WTC11 (cell line): ENCODE measurements at regions not wholly inside any gene's neighbourhood (a gene's known extent, or its start where the extent isn't known, plus 50 kb on each side); places are given as distances from the start of the nearest gene placed in this dataset.

Experiments used
- ATAC-seq: fragments of 200-7000 bp; cut with Tn5 transposase; 2 replicates; pipeline ENCODE4 v1.10.0; 2021; ENCODE audit warnings: mild to moderate bottlenecking, moderate library complexity
- CTCF ChIA-PET: fragments of 300-600 bp; sonication (Branson Sonifier 250); formaldehyde crosslinking; loops from one replicate; lab custom pipeline; 2021; ENCODE audit warnings: antibody characterized with exemption; lab: Charles Lee
- POLR2A ChIA-PET: fragments of 350-600 bp; sonication (Branson Sonifier 250); formaldehyde crosslinking; loops from one replicate; lab custom pipeline; 2021; ENCODE audit warnings: antibody characterized with exemption; lab: Charles Lee
- DNase-seq: peaks from one replicate; pipeline ENCODE4 v3.0.0; 2021; ENCODE audit warnings: low spot score
- H3K27ac Mint-ChIP-seq: 2 replicates; pipeline ENCODE4 v1.8.0; 2021; ENCODE audit warnings: mixed read lengths
- H3K27me3 Mint-ChIP-seq: 2 replicates; pipeline ENCODE4 v1.8.0; 2021; ENCODE audit warnings: low read depth, mild to moderate bottlenecking, moderate library complexity, mixed read lengths
- H3K36me3 Mint-ChIP-seq: 2 replicates; pipeline ENCODE4 v1.8.0; 2021; ENCODE audit warnings: mixed read lengths
- H3K4me1 Mint-ChIP-seq: 2 replicates; pipeline ENCODE4 v1.8.0; 2022; ENCODE audit warnings: mixed read lengths
- H3K4me3 Mint-ChIP-seq: 2 replicates; pipeline ENCODE4 v1.8.0; 2021; ENCODE audit warnings: mild to moderate bottlenecking, moderate library complexity, mixed read lengths
- H3K9me3 Mint-ChIP-seq: 2 replicates; pipeline ENCODE4 v1.8.0; 2021; ENCODE audit warnings: mixed read lengths
- AR ChIP-seq: fragments of 250-450 bp; sonication (Bioruptor Pico); IDR thresholded peaks from 2 replicates; pipeline ENCODE4 v1.9.0; 2021; ENCODE audit warnings: mild to moderate bottlenecking
- E2F1 ChIP-seq: sonication (generic); formaldehyde crosslinking; IDR thresholded peaks from 2 replicates; pipeline ENCODE4 v1.8.0; 2022; ENCODE audit warnings: mild to moderate bottlenecking, missing genetic modification reagents
- ETV6 ChIP-seq: sonication (generic); formaldehyde crosslinking; IDR thresholded peaks from 2 replicates; pipeline ENCODE4 v1.8.1; 2022; ENCODE audit warnings: mild to moderate bottlenecking, missing genetic modification reagents
- IRF1 ChIP-seq: sonication (generic); formaldehyde crosslinking; IDR thresholded peaks from 2 replicates; pipeline ENCODE4 v1.8.0; 2023; ENCODE audit warnings: missing genetic modification reagents
- PRRX2 ChIP-seq: fragments of 250-450 bp; sonication (Bioruptor Pico); IDR thresholded peaks from 2 replicates; pipeline ENCODE4 v1.8.0; 2021; ENCODE audit warnings: mild to moderate bottlenecking
- SMAD3 ChIP-seq: sonication (generic); formaldehyde crosslinking; IDR thresholded peaks from 2 replicates; pipeline ENCODE4 v1.8.0; 2022; ENCODE audit warnings: missing genetic modification reagents, mild to moderate bottlenecking, borderline replicate concordance
- USF1 ChIP-seq: sonication (generic); formaldehyde crosslinking; IDR thresholded peaks from 2 replicates; pipeline ENCODE4 v1.8.0; 2022; ENCODE audit warnings: mild to moderate bottlenecking, missing genetic modification reagents
- ZBTB21 ChIP-seq: sonication (generic); formaldehyde crosslinking; IDR thresholded peaks from 2 replicates; pipeline ENCODE4 v1.8.1; 2023; ENCODE audit warnings: mild to moderate bottlenecking, missing genetic modification reagents, borderline replicate concordance
- ZNF138 ChIP-seq: sonication (generic); formaldehyde crosslinking; conservative IDR thresholded peaks from 2 replicates; pipeline ENCODE4 v1.8.1; 2022; ENCODE audit warnings: mild to moderate bottlenecking, moderate library complexity, missing genetic modification reagents
- ZNF232 ChIP-seq: sonication (generic); formaldehyde crosslinking; IDR thresholded peaks from 2 replicates; pipeline ENCODE4 v1.8.0; 2022; ENCODE audit warnings: mild to moderate bottlenecking, missing genetic modification reagents
- ZNF263 ChIP-seq: sonication (generic); formaldehyde crosslinking; IDR thresholded peaks from 2 replicates; pipeline ENCODE4 v1.8.1; 2022; ENCODE audit warnings: low read depth, mild to moderate bottlenecking, moderate library complexity, missing genetic modification reagents
- ZNF396 ChIP-seq: fragments of 250-450 bp; sonication (Bioruptor Pico); IDR thresholded peaks from 2 replicates; pipeline ENCODE4 v1.8.0; 2021; ENCODE audit warnings: mild to moderate bottlenecking, moderate library complexity, borderline replicate concordance
- ZNF671 ChIP-seq: fragments of 250-450 bp; sonication (Bioruptor Pico); IDR thresholded peaks from 2 replicates; pipeline ENCODE4 v1.8.0; 2021; ENCODE audit warnings: mild to moderate bottlenecking
- TF ChIP-seq, protein P1 (sequence below): sonication (generic); formaldehyde crosslinking; IDR thresholded peaks from 2 replicates; pipeline ENCODE4 v1.8.1; 2023; ENCODE audit warnings: mild to moderate bottlenecking, missing genetic modification reagents, borderline replicate concordance
- TF ChIP-seq, protein P2 (sequence below): sonication (generic); formaldehyde crosslinking; IDR thresholded peaks from 2 replicates; pipeline ENCODE4 v1.8.0; 2023; ENCODE audit warnings: missing genetic modification reagents, mild to moderate bottlenecking, borderline replicate concordance
- TF ChIP-seq, protein P3 (sequence below): fragments of 250-450 bp; sonication (Bioruptor Pico); IDR thresholded peaks from 2 replicates; pipeline ENCODE4 v1.9.0; 2021; ENCODE audit warnings: moderate library complexity, mild to moderate bottlenecking, inconsistent platforms, borderline replicate concordance

DNA sequence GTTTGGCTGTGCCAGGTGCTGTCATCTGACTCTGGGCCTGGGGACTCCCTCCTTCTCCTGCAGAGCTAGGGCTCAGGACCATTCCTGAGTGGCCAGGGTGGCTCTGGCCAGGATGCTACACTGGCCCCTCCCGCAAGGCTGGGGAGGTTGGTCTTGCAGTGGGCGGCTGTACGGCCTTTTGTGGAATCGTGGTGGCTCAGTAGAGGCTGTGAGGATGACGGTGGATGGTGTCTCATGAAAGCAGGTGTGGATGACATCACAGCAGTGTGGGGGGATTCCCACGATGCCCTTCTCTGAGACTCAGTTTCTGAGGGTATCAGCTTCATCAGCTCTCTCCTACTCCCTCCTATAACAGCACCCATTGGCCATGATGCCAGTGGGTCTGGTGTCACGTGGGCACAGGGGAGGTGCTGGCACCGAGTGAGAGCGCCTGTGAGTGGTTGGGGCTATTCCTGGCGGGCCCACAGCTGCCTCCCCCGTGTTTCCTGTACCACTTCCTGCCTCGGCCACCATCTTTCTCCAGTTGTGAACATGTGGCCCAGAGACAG lies 144.2 kb upstream of the HDAC4 start:
- no peaks in the 10 kb centered on the region for H3K4me1 Mint-ChIP-seq
- no peak for TF ChIP-seq ZNF263
- TF ChIP-seq PRRX2 (CRISPR knock-in tag), result no peak
- no peak for TF ChIP-seq SMAD3 (CRISPR knock-in tag)
- TF ChIP-seq ZNF671, result no peak
- TF ChIP-seq, protein P1, sequence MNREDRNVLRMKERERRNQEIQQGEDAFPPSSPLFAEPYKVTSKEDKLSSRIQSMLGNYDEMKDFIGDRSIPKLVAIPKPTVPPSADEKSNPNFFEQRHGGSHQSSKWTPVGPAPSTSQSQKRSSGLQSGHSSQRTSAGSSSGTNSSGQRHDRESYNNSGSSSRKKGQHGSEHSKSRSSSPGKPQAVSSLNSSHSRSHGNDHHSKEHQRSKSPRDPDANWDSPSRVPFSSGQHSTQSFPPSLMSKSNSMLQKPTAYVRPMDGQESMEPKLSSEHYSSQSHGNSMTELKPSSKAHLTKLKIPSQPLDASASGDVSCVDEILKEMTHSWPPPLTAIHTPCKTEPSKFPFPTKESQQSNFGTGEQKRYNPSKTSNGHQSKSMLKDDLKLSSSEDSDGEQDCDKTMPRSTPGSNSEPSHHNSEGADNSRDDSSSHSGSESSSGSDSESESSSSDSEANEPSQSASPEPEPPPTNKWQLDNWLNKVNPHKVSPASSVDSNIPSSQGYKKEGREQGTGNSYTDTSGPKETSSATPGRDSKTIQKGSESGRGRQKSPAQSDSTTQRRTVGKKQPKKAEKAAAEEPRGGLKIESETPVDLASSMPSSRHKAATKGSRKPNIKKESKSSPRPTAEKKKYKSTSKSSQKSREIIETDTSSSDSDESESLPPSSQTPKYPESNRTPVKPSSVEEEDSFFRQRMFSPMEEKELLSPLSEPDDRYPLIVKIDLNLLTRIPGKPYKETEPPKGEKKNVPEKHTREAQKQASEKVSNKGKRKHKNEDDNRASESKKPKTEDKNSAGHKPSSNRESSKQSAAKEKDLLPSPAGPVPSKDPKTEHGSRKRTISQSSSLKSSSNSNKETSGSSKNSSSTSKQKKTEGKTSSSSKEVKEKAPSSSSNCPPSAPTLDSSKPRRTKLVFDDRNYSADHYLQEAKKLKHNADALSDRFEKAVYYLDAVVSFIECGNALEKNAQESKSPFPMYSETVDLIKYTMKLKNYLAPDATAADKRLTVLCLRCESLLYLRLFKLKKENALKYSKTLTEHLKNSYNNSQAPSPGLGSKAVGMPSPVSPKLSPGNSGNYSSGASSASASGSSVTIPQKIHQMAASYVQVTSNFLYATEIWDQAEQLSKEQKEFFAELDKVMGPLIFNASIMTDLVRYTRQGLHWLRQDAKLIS (CRISPR knock-in tag), result no peak
- no peak for TF ChIP-seq USF1 (CRISPR knock-in tag)
- no peak for TF ChIP-seq ZBTB21 (CRISPR knock-in tag)
- TF ChIP-seq IRF1 (CRISPR knock-in tag), result no peak
- TF ChIP-seq, protein P2, sequence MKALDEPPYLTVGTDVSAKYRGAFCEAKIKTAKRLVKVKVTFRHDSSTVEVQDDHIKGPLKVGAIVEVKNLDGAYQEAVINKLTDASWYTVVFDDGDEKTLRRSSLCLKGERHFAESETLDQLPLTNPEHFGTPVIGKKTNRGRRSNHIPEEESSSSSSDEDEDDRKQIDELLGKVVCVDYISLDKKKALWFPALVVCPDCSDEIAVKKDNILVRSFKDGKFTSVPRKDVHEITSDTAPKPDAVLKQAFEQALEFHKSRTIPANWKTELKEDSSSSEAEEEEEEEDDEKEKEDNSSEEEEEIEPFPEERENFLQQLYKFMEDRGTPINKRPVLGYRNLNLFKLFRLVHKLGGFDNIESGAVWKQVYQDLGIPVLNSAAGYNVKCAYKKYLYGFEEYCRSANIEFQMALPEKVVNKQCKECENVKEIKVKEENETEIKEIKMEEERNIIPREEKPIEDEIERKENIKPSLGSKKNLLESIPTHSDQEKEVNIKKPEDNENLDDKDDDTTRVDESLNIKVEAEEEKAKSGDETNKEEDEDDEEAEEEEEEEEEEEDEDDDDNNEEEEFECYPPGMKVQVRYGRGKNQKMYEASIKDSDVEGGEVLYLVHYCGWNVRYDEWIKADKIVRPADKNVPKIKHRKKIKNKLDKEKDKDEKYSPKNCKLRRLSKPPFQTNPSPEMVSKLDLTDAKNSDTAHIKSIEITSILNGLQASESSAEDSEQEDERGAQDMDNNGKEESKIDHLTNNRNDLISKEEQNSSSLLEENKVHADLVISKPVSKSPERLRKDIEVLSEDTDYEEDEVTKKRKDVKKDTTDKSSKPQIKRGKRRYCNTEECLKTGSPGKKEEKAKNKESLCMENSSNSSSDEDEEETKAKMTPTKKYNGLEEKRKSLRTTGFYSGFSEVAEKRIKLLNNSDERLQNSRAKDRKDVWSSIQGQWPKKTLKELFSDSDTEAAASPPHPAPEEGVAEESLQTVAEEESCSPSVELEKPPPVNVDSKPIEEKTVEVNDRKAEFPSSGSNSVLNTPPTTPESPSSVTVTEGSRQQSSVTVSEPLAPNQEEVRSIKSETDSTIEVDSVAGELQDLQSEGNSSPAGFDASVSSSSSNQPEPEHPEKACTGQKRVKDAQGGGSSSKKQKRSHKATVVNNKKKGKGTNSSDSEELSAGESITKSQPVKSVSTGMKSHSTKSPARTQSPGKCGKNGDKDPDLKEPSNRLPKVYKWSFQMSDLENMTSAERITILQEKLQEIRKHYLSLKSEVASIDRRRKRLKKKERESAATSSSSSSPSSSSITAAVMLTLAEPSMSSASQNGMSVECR (CRISPR knock-in tag), result no peak
- TF ChIP-seq, protein P3, sequence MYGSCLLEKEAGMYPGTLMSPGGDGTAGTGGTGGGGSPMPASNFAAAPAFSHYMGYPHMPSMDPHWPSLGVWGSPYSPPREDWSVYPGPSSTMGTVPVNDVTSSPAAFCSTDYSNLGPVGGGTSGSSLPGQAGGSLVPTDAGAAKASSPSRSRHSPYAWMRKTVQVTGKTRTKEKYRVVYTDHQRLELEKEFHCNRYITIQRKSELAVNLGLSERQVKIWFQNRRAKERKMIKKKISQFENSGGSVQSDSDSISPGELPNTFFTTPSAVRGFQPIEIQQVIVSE (CRISPR knock-in tag), result no peak
- no peak for TF ChIP-seq E2F1 (CRISPR knock-in tag)
- TF ChIP-seq AR (CRISPR knock-in tag), result no peak
- no peak for TF ChIP-seq ZNF138 (CRISPR knock-in tag)
- no peak for TF ChIP-seq ZNF396 (CRISPR knock-in tag)
- no peak for TF ChIP-seq ETV6 (CRISPR knock-in tag)
- TF ChIP-seq ZNF232, result no peak
- DNase-seq (no peak), ATAC-seq (no peak)
- H3K27ac Mint-ChIP-seq, result no peak overlapping the region
- no peaks in the 10 kb centered on the region for H3K36me3 Mint-ChIP-seq
- CTCF ChIA-PET, result no interaction called here
- POLR2A ChIA-PET, result no interaction called here
- no peak overlapping the region for H3K4me3 Mint-ChIP-seq
- peaks cover 13% of the 10 kb centered on the region; the same call in 1 of the 2 replicates for H3K9me3 Mint-ChIP-seq
- no peaks in the 10 kb centered on the region for H3K27me3 Mint-ChIP-seq
